ENCODE measurements at regions not wholly inside any gene's neighbourhood (a gene's known extent, or its start where the extent isn't known, plus 50 kb on each side); places are given as distances from the start of the nearest gene placed in this dataset.

DNA sequence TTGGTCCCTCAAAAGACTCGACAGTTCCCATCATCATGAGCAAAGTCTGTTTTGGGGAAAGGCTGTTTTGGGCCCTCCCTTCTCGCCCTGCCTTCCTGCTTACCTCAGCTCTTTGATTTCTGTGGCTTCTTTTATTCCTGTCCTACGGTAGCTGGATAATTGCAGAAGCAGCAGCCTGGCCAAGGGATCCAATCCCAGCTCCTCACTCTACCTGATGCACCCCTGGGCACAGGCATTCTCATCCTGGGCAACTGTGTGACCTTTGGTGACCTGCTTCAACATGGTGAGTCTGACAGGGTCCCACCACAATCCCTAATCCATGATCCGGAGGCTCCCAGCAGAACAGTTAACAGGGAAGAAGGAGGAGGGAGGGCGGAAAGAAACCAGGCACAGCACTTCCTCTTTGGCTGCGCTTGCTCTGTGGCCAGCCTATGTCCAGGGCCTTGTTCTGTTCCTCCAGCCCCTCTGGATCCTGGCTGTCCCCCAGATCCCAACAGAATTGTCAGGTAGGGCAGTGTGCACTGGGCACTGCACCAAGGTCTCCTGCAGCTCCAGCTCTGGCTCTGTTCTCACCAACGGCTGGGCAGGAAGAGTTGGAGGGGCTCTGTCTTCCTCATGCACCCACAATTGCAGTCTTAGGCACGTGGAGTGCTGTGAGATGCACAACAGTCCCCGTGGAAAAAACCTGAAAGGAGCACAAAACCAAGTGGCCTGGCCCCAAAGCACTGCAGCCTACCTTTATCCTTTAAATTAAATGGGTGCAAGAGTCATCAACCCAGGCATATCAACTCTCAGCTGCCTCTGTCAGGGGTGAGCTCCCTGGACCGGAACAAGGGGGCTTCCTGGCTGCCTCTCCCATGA lies 144.4 kb downstream of the PTPN20 start:
- H3K27ac ChIP-seq (ENCODE audit: control insufficient read depth, insufficient read depth, low read length), result no peak overlapping the region
- H3K9me3 ChIP-seq (ENCODE audit: control insufficient read depth, low read depth, low read length), result no peaks in the 10 kb centered on the region
- peaks cover 13% of the 10 kb centered on the region for H3K27me3 ChIP-seq (ENCODE audit: control insufficient read depth, extremely low read depth, insufficient read depth, low read length)
- no peak for TF ChIP-seq EZH2 (IDR thresholded peaks at IDR 0.05; ENCODE audit: low read length)
- TF ChIP-seq, protein P1, sequence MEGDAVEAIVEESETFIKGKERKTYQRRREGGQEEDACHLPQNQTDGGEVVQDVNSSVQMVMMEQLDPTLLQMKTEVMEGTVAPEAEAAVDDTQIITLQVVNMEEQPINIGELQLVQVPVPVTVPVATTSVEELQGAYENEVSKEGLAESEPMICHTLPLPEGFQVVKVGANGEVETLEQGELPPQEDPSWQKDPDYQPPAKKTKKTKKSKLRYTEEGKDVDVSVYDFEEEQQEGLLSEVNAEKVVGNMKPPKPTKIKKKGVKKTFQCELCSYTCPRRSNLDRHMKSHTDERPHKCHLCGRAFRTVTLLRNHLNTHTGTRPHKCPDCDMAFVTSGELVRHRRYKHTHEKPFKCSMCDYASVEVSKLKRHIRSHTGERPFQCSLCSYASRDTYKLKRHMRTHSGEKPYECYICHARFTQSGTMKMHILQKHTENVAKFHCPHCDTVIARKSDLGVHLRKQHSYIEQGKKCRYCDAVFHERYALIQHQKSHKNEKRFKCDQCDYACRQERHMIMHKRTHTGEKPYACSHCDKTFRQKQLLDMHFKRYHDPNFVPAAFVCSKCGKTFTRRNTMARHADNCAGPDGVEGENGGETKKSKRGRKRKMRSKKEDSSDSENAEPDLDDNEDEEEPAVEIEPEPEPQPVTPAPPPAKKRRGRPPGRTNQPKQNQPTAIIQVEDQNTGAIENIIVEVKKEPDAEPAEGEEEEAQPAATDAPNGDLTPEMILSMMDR (optimal IDR thresholded peaks at IDR 0.05 in 1 of 3, IDR thresholded peaks at IDR 0.05 in 1 of 3, conservative IDR thresholded peaks at IDR 0.05 in 1 of 3; ENCODE audit: extremely low read depth in 1 of 3, insufficient read depth in 2 of 3, low read length in 3 of 3), result no peak
- H3K4me1 ChIP-seq (ENCODE audit: control insufficient read depth, extremely low read depth, insufficient read depth, low read length), result no peaks in the 10 kb centered on the region
- DNase-seq (ENCODE audit: low read depth, low spot score) (no peak), FAIRE-seq (no peak)
- no peaks in the 10 kb centered on the region for H3K36me3 ChIP-seq (ENCODE audit: control insufficient read depth in 2 of 2, extremely low read depth in 1 of 2, insufficient read depth in 2 of 2, low read length in 2 of 2)
- dilution Hi-C loops (cut with MboI; ENCODE audit: extremely low pct_ligation_motif_present, low sequenced_read_pairs), result no loop called here
- H2AFZ ChIP-seq (ENCODE audit: control insufficient read depth, low read length), result no peak overlapping the region
- no peaks in the 10 kb centered on the region for H3K9me1 ChIP-seq (ENCODE audit: control insufficient read depth, extremely low read depth, insufficient read depth, low read length)
- no peaks in the 10 kb centered on the region for H4K20me1 ChIP-seq (ENCODE audit: control insufficient read depth, extremely low read depth, insufficient read depth, low read length)
- no peak overlapping the region for H3K9ac ChIP-seq (ENCODE audit: control insufficient read depth, extremely low read depth, insufficient read depth, low read length)
- no peak overlapping the region for H3K4me3 ChIP-seq (ENCODE audit: control insufficient read depth in 2 of 3, extremely low read depth in 1 of 3, insufficient read depth in 2 of 3, low read depth in 1 of 3, low read length in 3 of 3)
- H3K79me2 ChIP-seq (ENCODE audit: control insufficient read depth, insufficient read depth, low read length), result no peaks in the 10 kb centered on the region
- H3K4me2 ChIP-seq (ENCODE audit: control insufficient read depth, extremely low read depth, insufficient read depth, low read depth, low read length), result no peak overlapping the region

DNA sequence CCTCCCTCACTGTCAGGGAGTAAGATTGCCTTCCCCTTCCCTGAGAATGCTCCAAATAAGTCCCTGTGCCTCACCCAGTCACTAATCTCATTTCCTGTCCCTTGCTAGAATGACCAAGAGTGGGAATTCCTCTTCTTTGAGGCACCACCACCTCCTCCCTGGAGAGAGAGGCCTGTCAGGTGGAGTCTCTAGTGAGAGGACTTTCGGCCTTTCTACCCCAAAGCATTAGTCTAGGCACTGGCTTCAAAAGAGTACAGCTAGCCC lies 145.0 kb downstream of the PTPN20 start:
- peaks cover 9% of the 10 kb centered on the region for H3K27me3 ChIP-seq (ENCODE audit: control insufficient read depth, extremely low read depth, insufficient read depth, low read length)
- H3K4me2 ChIP-seq (ENCODE audit: control insufficient read depth, extremely low read depth, insufficient read depth, low read depth, low read length), result no peak overlapping the region
- FAIRE-seq (no peak), DNase-seq (ENCODE audit: low read depth, low spot score) (no peak)
- H3K9me3 ChIP-seq (ENCODE audit: control insufficient read depth, low read depth, low read length), result no peaks in the 10 kb centered on the region
- no peaks in the 10 kb centered on the region for H3K36me3 ChIP-seq (ENCODE audit: control insufficient read depth in 2 of 2, extremely low read depth in 1 of 2, insufficient read depth in 2 of 2, low read length in 2 of 2)
- H3K27ac ChIP-seq (ENCODE audit: control insufficient read depth, insufficient read depth, low read length), result no peak overlapping the region
- H3K9ac ChIP-seq (ENCODE audit: control insufficient read depth, extremely low read depth, insufficient read depth, low read length), result no peak overlapping the region
- no peak for TF ChIP-seq EZH2 (IDR thresholded peaks at IDR 0.05; ENCODE audit: low read length)
- TF ChIP-seq, protein P1 (optimal IDR thresholded peaks at IDR 0.05 in 1 of 3, IDR thresholded peaks at IDR 0.05 in 1 of 3, conservative IDR thresholded peaks at IDR 0.05 in 1 of 3; ENCODE audit: extremely low read depth in 1 of 3, insufficient read depth in 2 of 3, low read length in 3 of 3), result no peak
- no peak overlapping the region for H2AFZ ChIP-seq (ENCODE audit: control insufficient read depth, low read length)
- no peaks in the 10 kb centered on the region for H3K9me1 ChIP-seq (ENCODE audit: control insufficient read depth, extremely low read depth, insufficient read depth, low read length)
- H3K4me1 ChIP-seq (ENCODE audit: control insufficient read depth, extremely low read depth, insufficient read depth, low read length), result no peaks in the 10 kb centered on the region
- no peaks in the 10 kb centered on the region for H4K20me1 ChIP-seq (ENCODE audit: control insufficient read depth, extremely low read depth, insufficient read depth, low read length)
- dilution Hi-C loops (cut with MboI; ENCODE audit: extremely low pct_ligation_motif_present, low sequenced_read_pairs), result no loop called here
- no peak overlapping the region for H3K4me3 ChIP-seq (ENCODE audit: control insufficient read depth in 2 of 3, extremely low read depth in 1 of 3, insufficient read depth in 2 of 3, low read depth in 1 of 3, low read length in 3 of 3)
- no peaks in the 10 kb centered on the region for H3K79me2 ChIP-seq (ENCODE audit: control insufficient read depth, insufficient read depth, low read length)
